ENCODE measurements at regions not wholly inside any gene's neighbourhood (a gene's known extent, or its start where the extent isn't known, plus 50 kb on each side); places are given as distances from the start of the nearest gene placed in this dataset.

DNA sequence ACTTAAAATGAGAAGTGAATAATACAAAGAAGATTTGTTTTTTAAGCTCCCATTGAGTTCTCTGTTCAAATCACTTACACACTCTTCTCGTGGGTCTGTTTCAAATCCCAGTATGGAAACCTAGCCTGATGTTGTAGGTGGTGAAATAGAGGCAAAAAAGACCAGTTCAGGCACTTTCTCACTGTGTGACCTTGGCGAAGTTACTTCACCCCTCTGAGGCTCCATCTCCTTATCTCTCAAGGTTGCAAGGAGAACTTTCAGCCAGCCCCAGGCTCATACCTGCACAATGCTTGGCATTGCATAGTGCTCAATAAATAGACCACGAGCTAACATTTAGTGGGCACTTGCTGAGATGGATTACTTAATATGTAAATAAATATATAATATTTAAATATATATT lies 90.1 kb downstream of the PRLHR start:
- TF ChIP-seq, protein P1, sequence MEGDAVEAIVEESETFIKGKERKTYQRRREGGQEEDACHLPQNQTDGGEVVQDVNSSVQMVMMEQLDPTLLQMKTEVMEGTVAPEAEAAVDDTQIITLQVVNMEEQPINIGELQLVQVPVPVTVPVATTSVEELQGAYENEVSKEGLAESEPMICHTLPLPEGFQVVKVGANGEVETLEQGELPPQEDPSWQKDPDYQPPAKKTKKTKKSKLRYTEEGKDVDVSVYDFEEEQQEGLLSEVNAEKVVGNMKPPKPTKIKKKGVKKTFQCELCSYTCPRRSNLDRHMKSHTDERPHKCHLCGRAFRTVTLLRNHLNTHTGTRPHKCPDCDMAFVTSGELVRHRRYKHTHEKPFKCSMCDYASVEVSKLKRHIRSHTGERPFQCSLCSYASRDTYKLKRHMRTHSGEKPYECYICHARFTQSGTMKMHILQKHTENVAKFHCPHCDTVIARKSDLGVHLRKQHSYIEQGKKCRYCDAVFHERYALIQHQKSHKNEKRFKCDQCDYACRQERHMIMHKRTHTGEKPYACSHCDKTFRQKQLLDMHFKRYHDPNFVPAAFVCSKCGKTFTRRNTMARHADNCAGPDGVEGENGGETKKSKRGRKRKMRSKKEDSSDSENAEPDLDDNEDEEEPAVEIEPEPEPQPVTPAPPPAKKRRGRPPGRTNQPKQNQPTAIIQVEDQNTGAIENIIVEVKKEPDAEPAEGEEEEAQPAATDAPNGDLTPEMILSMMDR (IDR thresholded peaks at IDR 0.05; ENCODE audit: low read depth, low read length) = no peak
- no peak for TF ChIP-seq POLR2A (IDR thresholded peaks at IDR 0.05; ENCODE audit: extremely low read depth, insufficient read length)
- TF ChIP-seq, protein P2, sequence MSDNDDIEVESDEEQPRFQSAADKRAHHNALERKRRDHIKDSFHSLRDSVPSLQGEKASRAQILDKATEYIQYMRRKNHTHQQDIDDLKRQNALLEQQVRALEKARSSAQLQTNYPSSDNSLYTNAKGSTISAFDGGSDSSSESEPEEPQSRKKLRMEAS (IDR thresholded peaks at IDR 0.05; ENCODE audit: low read depth, low read length) = no peak
